ENCODE measurements at regions not wholly inside any gene's neighbourhood (a gene's known extent, or its start where the extent isn't known, plus 50 kb on each side); places are given as distances from the start of the nearest gene placed in this dataset.

DNA sequence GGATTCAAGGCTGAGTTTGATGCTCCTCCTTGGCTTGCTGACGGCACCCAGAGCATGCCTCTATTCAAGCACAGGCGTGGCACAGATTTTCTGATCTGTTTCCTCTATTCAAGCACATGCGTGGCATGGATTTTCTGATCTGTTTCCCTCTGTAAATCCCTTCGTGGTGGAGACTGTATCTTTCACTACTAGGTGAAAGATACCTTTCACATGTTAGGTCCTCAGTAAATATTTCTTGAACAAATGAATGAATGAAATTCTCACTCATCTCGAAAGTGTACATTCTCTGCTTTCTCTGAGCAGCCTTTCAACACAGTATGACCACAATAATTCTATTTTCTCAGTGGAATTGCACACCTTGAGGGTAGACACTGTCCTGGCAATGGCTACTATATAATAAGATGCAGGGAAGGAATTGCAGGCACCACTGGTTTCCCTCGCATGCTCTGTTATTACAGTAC, 72.6 kb upstream of the F13A1 start:
- DNase-seq (no peak), ATAC-seq (ENCODE audit: low read depth) (no peak)
- Histone ChIP-seq H4K20me1 (ENCODE audit: control insufficient read depth, insufficient read depth, low read length, poor library complexity, severe bottlenecking) (no peaks in the 10 kb centered on the region), H3K9me3 (ENCODE audit: control extremely low read depth in 1 of 3, control insufficient read depth in 2 of 3, insufficient read depth in 1 of 3, low read length in 2 of 3) (no peaks in the 10 kb centered on the region), H3K36me3 (replicated peaks in 1 of 2; ENCODE audit: control extremely low read depth in 1 of 2, control insufficient read depth in 1 of 2, extremely low read depth in 1 of 2, insufficient read depth in 2 of 2, low read length in 1 of 2) (no peaks in the 10 kb centered on the region), H3K27ac (ENCODE audit: low read length in 2 of 2) (peak overlapping the region in 1 of 2 donors; percentile 68), H3K9ac (ENCODE audit: low read length) (peak overlapping the region; percentile 8), H3K4me1 (ENCODE audit: control insufficient read depth in 2 of 2, insufficient read depth in 2 of 2, low read length in 2 of 2) (peaks cover 33 to 40% of the 10 kb centered on the region in 2 donors), H3K4me2 (replicated peaks; ENCODE audit: low read depth, low read length, poor library complexity, severe bottlenecking) (peak overlapping the region; percentile 62), H3K4me3 (ENCODE audit: control extremely low read depth in 1 of 5, extremely low read depth in 1 of 5, insufficient read depth in 1 of 5, low read depth in 2 of 5, low read length in 4 of 5) (peak overlapping the region in 2 of 5 experiments; percentile 29 to 35), H3K27me3 (replicated peaks in 1 of 4; ENCODE audit: control extremely low read depth in 1 of 4, control insufficient read depth in 3 of 4, insufficient read depth in 4 of 4, low read length in 3 of 4) (peaks cover 0 to 8% (median 0%) of the 10 kb centered on the region in 4 experiments), H3K79me2 (ENCODE audit: control insufficient read depth, insufficient read depth, low read length) (no peaks in the 10 kb centered on the region), H2AFZ (ENCODE audit: insufficient read depth, low read depth, low read length, poor library complexity, severe bottlenecking) (no peak overlapping the region)
- CTCF ChIA-PET: interaction anchor here (1.0 to 2.9 kb wide), 4 partner anchors 14 to 103 kb away, joined by 3 to 23 read pairs (median 5); no protein-coding TSS in a partner anchor
- Mint-ChIP-seq H3K27me3 (peaks cover 9% of the 10 kb centered on the region), H3K27ac (peak overlapping the region; percentile 88), H3K9me3 (ENCODE audit: insufficient read depth) (no peaks in the 10 kb centered on the region), H3K4me1 (peaks cover 57% of the 10 kb centered on the region), H3K4me3 (peak overlapping the region; percentile 74)
- 27% methylated on average over 2 of the region's 6 CpGs for WGBS (ENCODE audit: insufficient coverage)
- intact Hi-C loops (cut with micrococcal nuclease): loop anchor here (5.0 kb wide), 3 partner anchors 99 to 671 kb away; no protein-coding TSS in a partner anchor
- POLR2A ChIA-PET: interaction anchor here (3.7 to 4.3 kb wide), 2 partner anchors 14 to 61 kb away, joined by 27 to 64 read pairs; no protein-coding TSS in a partner anchor
- no peak for TF ChIP-seq EZH2 (IDR thresholded peaks at IDR 0.05; ENCODE audit: borderline replicate concordance, insufficient read depth, low read depth, low read length, poor library complexity, severe bottlenecking)
- TF ChIP-seq, protein P1, sequence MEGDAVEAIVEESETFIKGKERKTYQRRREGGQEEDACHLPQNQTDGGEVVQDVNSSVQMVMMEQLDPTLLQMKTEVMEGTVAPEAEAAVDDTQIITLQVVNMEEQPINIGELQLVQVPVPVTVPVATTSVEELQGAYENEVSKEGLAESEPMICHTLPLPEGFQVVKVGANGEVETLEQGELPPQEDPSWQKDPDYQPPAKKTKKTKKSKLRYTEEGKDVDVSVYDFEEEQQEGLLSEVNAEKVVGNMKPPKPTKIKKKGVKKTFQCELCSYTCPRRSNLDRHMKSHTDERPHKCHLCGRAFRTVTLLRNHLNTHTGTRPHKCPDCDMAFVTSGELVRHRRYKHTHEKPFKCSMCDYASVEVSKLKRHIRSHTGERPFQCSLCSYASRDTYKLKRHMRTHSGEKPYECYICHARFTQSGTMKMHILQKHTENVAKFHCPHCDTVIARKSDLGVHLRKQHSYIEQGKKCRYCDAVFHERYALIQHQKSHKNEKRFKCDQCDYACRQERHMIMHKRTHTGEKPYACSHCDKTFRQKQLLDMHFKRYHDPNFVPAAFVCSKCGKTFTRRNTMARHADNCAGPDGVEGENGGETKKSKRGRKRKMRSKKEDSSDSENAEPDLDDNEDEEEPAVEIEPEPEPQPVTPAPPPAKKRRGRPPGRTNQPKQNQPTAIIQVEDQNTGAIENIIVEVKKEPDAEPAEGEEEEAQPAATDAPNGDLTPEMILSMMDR (IDR thresholded peaks at IDR 0.05): no peak

DNA sequence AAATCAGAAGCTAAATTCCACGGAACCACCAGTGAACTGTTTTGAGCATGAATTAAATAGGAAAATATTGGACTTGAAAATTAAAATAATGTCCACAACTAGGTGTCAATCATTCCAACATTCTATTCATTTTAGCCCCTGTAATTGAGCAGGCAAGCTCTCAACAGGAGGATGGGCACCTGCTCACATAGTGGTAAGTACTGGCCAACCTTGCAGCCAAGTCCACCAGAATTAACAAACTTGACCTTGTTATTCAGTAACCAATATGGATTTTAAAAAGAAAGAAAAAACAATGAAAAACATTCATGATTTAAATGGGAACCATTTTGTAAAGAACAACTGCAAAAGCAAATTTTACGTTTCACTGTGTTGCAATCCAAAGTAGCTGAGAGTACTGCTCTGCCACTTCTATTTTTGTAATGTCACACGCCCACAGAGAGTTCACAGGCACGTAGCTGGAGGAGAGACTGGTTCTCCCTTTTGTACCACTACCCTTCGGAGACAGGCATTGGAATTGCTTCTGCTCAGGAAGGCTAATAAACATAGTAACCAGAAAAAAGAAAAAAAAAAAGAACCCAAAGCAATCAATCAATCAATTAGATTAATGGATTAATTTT, 75.2 kb upstream of the F13A1 start:
- no peaks in the 10 kb centered on the region for H3K79me2 ChIP-seq (ENCODE audit: control insufficient read depth, insufficient read depth, low read length)
- no peak overlapping the region for H2AFZ ChIP-seq (ENCODE audit: insufficient read depth, low read depth, low read length, poor library complexity, severe bottlenecking)
- CTCF ChIA-PET: interaction anchor here (2.0 kb wide), 1 partner anchor 12 kb away, joined by 9 read pairs; no protein-coding TSS in a partner anchor
- no peak overlapping the region for H3K27ac Mint-ChIP-seq
- WGBS (ENCODE audit: insufficient coverage): 57% methylated on average over 1 of the region's 5 CpGs
- ATAC-seq (ENCODE audit: low read depth): no peak
- H3K4me1 ChIP-seq (ENCODE audit: control insufficient read depth in 2 of 2, insufficient read depth in 2 of 2, low read length in 2 of 2): peaks cover 29 to 34% of the 10 kb centered on the region in 2 donors
- intact Hi-C loops (cut with micrococcal nuclease): no loop called here
- POLR2A ChIA-PET: no interaction called here
- no peaks in the 10 kb centered on the region for H4K20me1 ChIP-seq (ENCODE audit: control insufficient read depth, insufficient read depth, low read length, poor library complexity, severe bottlenecking)
- H3K9me3 Mint-ChIP-seq (ENCODE audit: insufficient read depth): no peaks in the 10 kb centered on the region
- no peak overlapping the region for H3K4me3 Mint-ChIP-seq
- DNase-seq: no peak
- H3K27ac ChIP-seq (ENCODE audit: low read length in 2 of 2): no peak overlapping the region
- peaks cover 0 to 11% (median 5%) of the 10 kb centered on the region in 4 experiments for H3K27me3 ChIP-seq (replicated peaks in 1 of 4; ENCODE audit: control extremely low read depth in 1 of 4, control insufficient read depth in 3 of 4, insufficient read depth in 4 of 4, low read length in 3 of 4)
- H3K4me3 ChIP-seq (ENCODE audit: control extremely low read depth in 1 of 5, extremely low read depth in 1 of 5, insufficient read depth in 1 of 5, low read depth in 2 of 5, low read length in 4 of 5): no peak overlapping the region
- H3K36me3 ChIP-seq (replicated peaks in 1 of 2; ENCODE audit: control extremely low read depth in 1 of 2, control insufficient read depth in 1 of 2, extremely low read depth in 1 of 2, insufficient read depth in 2 of 2, low read length in 1 of 2): no peaks in the 10 kb centered on the region
- H3K4me1 Mint-ChIP-seq: peaks cover 50% of the 10 kb centered on the region
- H3K9me3 ChIP-seq (ENCODE audit: control extremely low read depth in 1 of 3, control insufficient read depth in 2 of 3, insufficient read depth in 1 of 3, low read length in 2 of 3): no peaks in the 10 kb centered on the region
- no peak overlapping the region for H3K9ac ChIP-seq (ENCODE audit: low read length)
- no peak for TF ChIP-seq EZH2 (IDR thresholded peaks at IDR 0.05; ENCODE audit: borderline replicate concordance, insufficient read depth, low read depth, low read length, poor library complexity, severe bottlenecking)
- TF ChIP-seq, protein P1 (IDR thresholded peaks at IDR 0.05): no peak
- H3K27me3 Mint-ChIP-seq: peaks cover 14% of the 10 kb centered on the region
- H3K4me2 ChIP-seq (replicated peaks; ENCODE audit: low read depth, low read length, poor library complexity, severe bottlenecking): no peak overlapping the region
